ENCODE measurements at regions not wholly inside any gene's neighbourhood (a gene's known extent, or its start where the extent isn't known, plus 50 kb on each side); places are given as distances from the start of the nearest gene placed in this dataset.

GRCh38 chr17:79677646-79678045 lies 53.1 kb upstream of the ENPP7 start:
- 74% methylated on average over 12 of the region's 12 CpGs for WGBS
- H3K4me1 ChIP-seq (ENCODE audit: control insufficient read depth, insufficient read depth, low read depth, low read length) = no peaks in the 10 kb centered on the region
- no peak overlapping the region for H4K91ac ChIP-seq (ENCODE audit: low read length)
- no peak overlapping the region for H2BK15ac ChIP-seq (ENCODE audit: low read depth, poor library complexity, severe bottlenecking)
- no peak overlapping the region for H2AK5ac ChIP-seq (ENCODE audit: low read length, severe bottlenecking)
- no peak for DNase-seq
- no peak overlapping the region for H2AFZ ChIP-seq (ENCODE audit: low read depth, low read length)
- peaks cover 18% of the 10 kb centered on the region for H3K9me3 ChIP-seq (ENCODE audit: control insufficient read depth, low read length)
- H3K9ac ChIP-seq (ENCODE audit: low read length) = no peak overlapping the region
- H3K79me1 ChIP-seq (replicated peaks; ENCODE audit: low read length, poor library complexity, severe bottlenecking) = no peaks in the 10 kb centered on the region
- no peak overlapping the region for H2BK12ac ChIP-seq (ENCODE audit: low read length in 2 of 2)
- no peak overlapping the region for H4K8ac ChIP-seq (ENCODE audit: low read length)
- no peak overlapping the region for H3K18ac ChIP-seq (ENCODE audit: low read depth in 1 of 2, low read length in 2 of 2)
- no peak overlapping the region for H3K14ac ChIP-seq (ENCODE audit: low read length in 2 of 2)
- no peak overlapping the region for H3K27ac ChIP-seq (ENCODE audit: low read length, poor library complexity, severe bottlenecking)
- H2BK120ac ChIP-seq (ENCODE audit: low read depth, low read length) = no peak overlapping the region
- no peaks in the 10 kb centered on the region for H3K36me3 ChIP-seq (ENCODE audit: control insufficient read depth in 1 of 2, insufficient read depth in 2 of 2, low read depth in 1 of 2, low read length in 2 of 2)
- no peak overlapping the region for H3K4me2 ChIP-seq (ENCODE audit: low read length, poor library complexity, severe bottlenecking)
- peaks cover 7 to 28% of the 10 kb centered on the region in 2 experiments for H3K27me3 ChIP-seq (ENCODE audit: control insufficient read depth in 1 of 2, insufficient read depth in 1 of 2, low read length in 2 of 2)
- no peak overlapping the region for H3K23ac ChIP-seq (ENCODE audit: low read length in 2 of 2)
- H3K4me3 ChIP-seq (ENCODE audit: insufficient read depth in 1 of 2, low read depth in 1 of 2, low read length in 2 of 2) = no peak overlapping the region
- no peak overlapping the region for H2BK5ac ChIP-seq (ENCODE audit: low read depth, low read length, poor library complexity, severe bottlenecking)
- H3K4ac ChIP-seq (ENCODE audit: low read depth in 1 of 2, low read length in 2 of 2) = no peak overlapping the region

GRCh38 chr17:79676796-79677195 lies 53.9 kb upstream of the ENPP7 start:
- peaks cover 24% of the 10 kb centered on the region for H3K9me3 ChIP-seq (ENCODE audit: control insufficient read depth, low read length)
- H3K36me3 ChIP-seq (ENCODE audit: control insufficient read depth in 1 of 2, insufficient read depth in 2 of 2, low read depth in 1 of 2, low read length in 2 of 2) = no peaks in the 10 kb centered on the region
- 93% methylated on average over 9 of the region's 10 CpGs for WGBS
- no peak overlapping the region for H3K9ac ChIP-seq (ENCODE audit: low read length)
- H3K4ac ChIP-seq (ENCODE audit: low read depth in 1 of 2, low read length in 2 of 2) = no peak overlapping the region
- no peak overlapping the region for H3K4me2 ChIP-seq (ENCODE audit: low read length, poor library complexity, severe bottlenecking)
- H2AK5ac ChIP-seq (ENCODE audit: low read length, severe bottlenecking) = no peak overlapping the region
- H3K27me3 ChIP-seq (ENCODE audit: control insufficient read depth in 1 of 2, insufficient read depth in 1 of 2, low read length in 2 of 2) = peaks cover 6 to 24% of the 10 kb centered on the region in 2 experiments
- no peak overlapping the region for H3K27ac ChIP-seq (ENCODE audit: low read length, poor library complexity, severe bottlenecking)
- no peak overlapping the region for H3K4me3 ChIP-seq (ENCODE audit: insufficient read depth in 1 of 2, low read depth in 1 of 2, low read length in 2 of 2)
- H4K91ac ChIP-seq (ENCODE audit: low read length) = no peak overlapping the region
- H3K23ac ChIP-seq (ENCODE audit: low read length in 2 of 2) = no peak overlapping the region
- H3K14ac ChIP-seq (ENCODE audit: low read length in 2 of 2) = no peak overlapping the region
- H2AFZ ChIP-seq (ENCODE audit: low read depth, low read length) = no peak overlapping the region
- H2BK12ac ChIP-seq (ENCODE audit: low read length in 2 of 2) = no peak overlapping the region
- H3K4me1 ChIP-seq (ENCODE audit: control insufficient read depth, insufficient read depth, low read depth, low read length) = no peaks in the 10 kb centered on the region
- H3K79me1 ChIP-seq (replicated peaks; ENCODE audit: low read length, poor library complexity, severe bottlenecking) = no peaks in the 10 kb centered on the region
- DNase-seq = no peak
- no peak overlapping the region for H4K8ac ChIP-seq (ENCODE audit: low read length)
- H2BK15ac ChIP-seq (ENCODE audit: low read depth, poor library complexity, severe bottlenecking) = no peak overlapping the region
- H3K18ac ChIP-seq (ENCODE audit: low read depth in 1 of 2, low read length in 2 of 2) = no peak overlapping the region
- no peak overlapping the region for H2BK5ac ChIP-seq (ENCODE audit: low read depth, low read length, poor library complexity, severe bottlenecking)
- no peak overlapping the region for H2BK120ac ChIP-seq (ENCODE audit: low read depth, low read length)

GRCh38 chr17:79675413-79675725 lies 55.4 kb upstream of the ENPP7 start:
- Histone ChIP-seq H3K27ac (ENCODE audit: low read length, poor library complexity, severe bottlenecking) (no peak overlapping the region), H2BK15ac (ENCODE audit: low read depth, poor library complexity, severe bottlenecking) (no peak overlapping the region), H2BK12ac (ENCODE audit: low read length in 2 of 2) (no peak overlapping the region), H4K91ac (ENCODE audit: low read length) (no peak overlapping the region), H3K4me3 (ENCODE audit: insufficient read depth in 1 of 2, low read depth in 1 of 2, low read length in 2 of 2) (no peak overlapping the region), H3K14ac (ENCODE audit: low read length in 2 of 2) (no peak overlapping the region), H2BK5ac (ENCODE audit: low read depth, low read length, poor library complexity, severe bottlenecking) (no peak overlapping the region), H2AFZ (ENCODE audit: low read depth, low read length) (no peak overlapping the region), H4K8ac (ENCODE audit: low read length) (no peak overlapping the region), H3K79me1 (replicated peaks; ENCODE audit: low read length, poor library complexity, severe bottlenecking) (no peaks in the 10 kb centered on the region), H3K18ac (ENCODE audit: low read depth in 1 of 2, low read length in 2 of 2) (no peak overlapping the region), H2BK120ac (ENCODE audit: low read depth, low read length) (no peak overlapping the region), H3K9ac (ENCODE audit: low read length) (no peak overlapping the region), H3K27me3 (ENCODE audit: control insufficient read depth in 1 of 2, insufficient read depth in 1 of 2, low read length in 2 of 2) (peaks cover 4 to 24% of the 10 kb centered on the region in 2 experiments), H3K4me2 (ENCODE audit: low read length, poor library complexity, severe bottlenecking) (no peak overlapping the region), H3K4me1 (ENCODE audit: control insufficient read depth, insufficient read depth, low read depth, low read length) (no peaks in the 10 kb centered on the region), H2AK5ac (ENCODE audit: low read length, severe bottlenecking) (no peak overlapping the region), H3K36me3 (ENCODE audit: control insufficient read depth in 1 of 2, insufficient read depth in 2 of 2, low read depth in 1 of 2, low read length in 2 of 2) (no peaks in the 10 kb centered on the region), H3K9me3 (ENCODE audit: control insufficient read depth, low read length) (peaks cover 24% of the 10 kb centered on the region), H3K23ac (ENCODE audit: low read length in 2 of 2) (no peak overlapping the region), H3K4ac (ENCODE audit: low read depth in 1 of 2, low read length in 2 of 2) (no peak overlapping the region)
- WGBS = 84% methylated on average over 3 of the region's 3 CpGs
- no peak for DNase-seq

- no peak overlapping the region for H3K14ac ChIP-seq (ENCODE audit: low read length in 2 of 2)
- H3K4ac ChIP-seq (ENCODE audit: low read depth in 1 of 2, low read length in 2 of 2) = no peak overlapping the region
- H3K4me2 ChIP-seq (ENCODE audit: low read length, poor library complexity, severe bottlenecking) = no peak overlapping the region
- H4K91ac ChIP-seq (ENCODE audit: low read length) = no peak overlapping the region
- no peak overlapping the region for H2AFZ ChIP-seq (ENCODE audit: low read depth, low read length)
- H3K4me1 ChIP-seq (ENCODE audit: control insufficient read depth, insufficient read depth, low read depth, low read length) = no peaks in the 10 kb centered on the region
- H3K4me3 ChIP-seq (ENCODE audit: insufficient read depth in 1 of 2, low read depth in 1 of 2, low read length in 2 of 2) = no peak overlapping the region
- H2BK120ac ChIP-seq (ENCODE audit: low read depth, low read length) = no peak overlapping the region
- H4K8ac ChIP-seq (ENCODE audit: low read length) = no peak overlapping the region
- no peak overlapping the region for H2BK15ac ChIP-seq (ENCODE audit: low read depth, poor library complexity, severe bottlenecking)
- no peak overlapping the region for H3K9ac ChIP-seq (ENCODE audit: low read length)
- H3K36me3 ChIP-seq (ENCODE audit: control insufficient read depth in 1 of 2, insufficient read depth in 2 of 2, low read depth in 1 of 2, low read length in 2 of 2) = no peaks in the 10 kb centered on the region
- H3K18ac ChIP-seq (ENCODE audit: low read depth in 1 of 2, low read length in 2 of 2) = no peak overlapping the region
- H3K9me3 ChIP-seq (ENCODE audit: control insufficient read depth, low read length) = peaks cover 24% of the 10 kb centered on the region
- H2BK5ac ChIP-seq (ENCODE audit: low read depth, low read length, poor library complexity, severe bottlenecking) = no peak overlapping the region
- no peaks in the 10 kb centered on the region for H3K79me1 ChIP-seq (replicated peaks; ENCODE audit: low read length, poor library complexity, severe bottlenecking)
- no peak overlapping the region for H3K23ac ChIP-seq (ENCODE audit: low read length in 2 of 2)
- H2AK5ac ChIP-seq (ENCODE audit: low read length, severe bottlenecking) = no peak overlapping the region
- H3K27ac ChIP-seq (ENCODE audit: low read length, poor library complexity, severe bottlenecking) = no peak overlapping the region
- H3K27me3 ChIP-seq (ENCODE audit: control insufficient read depth in 1 of 2, insufficient read depth in 1 of 2, low read length in 2 of 2) = peaks cover 8 to 26% of the 10 kb centered on the region in 2 experiments
- no peak overlapping the region for H2BK12ac ChIP-seq (ENCODE audit: low read length in 2 of 2)
- 71% methylated on average over 15 of the region's 15 CpGs for WGBS
- DNase-seq = no peak
These were observed 56.0 kb upstream of the ENPP7 start for GRCh38 chr17:79674506-79675412.
